ENCODE measurements at regions not wholly inside any gene's neighbourhood (a gene's known extent, or its start where the extent isn't known, plus 50 kb on each side); places are given as distances from the start of the nearest gene placed in this dataset.

DNA sequence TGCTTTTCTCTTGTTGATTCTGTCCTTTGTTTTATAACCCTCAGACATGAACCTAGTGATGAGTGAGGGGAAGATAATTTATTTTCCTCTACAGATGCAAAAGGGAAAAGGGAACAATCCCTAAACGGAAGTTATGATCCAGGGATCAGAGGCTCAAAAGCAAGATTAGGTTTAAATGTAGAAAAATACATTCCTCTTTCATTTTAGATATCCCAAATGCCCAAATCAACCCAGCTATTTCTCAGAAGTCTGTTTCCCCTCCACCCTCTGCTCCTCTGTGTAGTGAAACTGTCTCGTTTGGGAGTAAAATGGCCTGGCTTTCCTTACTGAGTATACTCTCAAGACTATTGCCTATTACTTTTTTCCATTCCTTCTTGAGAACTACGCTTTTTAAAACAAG is 97.1 kb downstream of the PRL start:
- no peak for TF ChIP-seq CTCF (IDR thresholded peaks at IDR 0.05; ENCODE audit: low read length)
- TF ChIP-seq EZH2 (optimal IDR thresholded peaks at IDR 0.05; ENCODE audit: low read depth, low read length), result no peak
- no peak for TF ChIP-seq EZH2phosphoT487 (IDR thresholded peaks at IDR 0.05; ENCODE audit: low read length)

Data from MM.1S (cell line).